CD14-positive monocyte (primary cell): ENCODE measurements at regions not wholly inside any gene's neighbourhood (a gene's known extent, or its start where the extent isn't known, plus 50 kb on each side); places are given as distances from the start of the nearest gene placed in this dataset.

Experiments used
- DNase-seq, 3 donors: peaks; one replicate each; pipeline ENCODE4 v3.0.0-alpha.2; 2011 to 2022
- H2AFZ ChIP-seq: 2 replicates; pipeline ENCODE4 v1.6.0; 2012; ENCODE audit warnings: mild to moderate bottlenecking, low read depth, low read length, inconsistent platforms; ENCODE audit not compliant: insufficient read depth, poor library complexity, severe bottlenecking
- H3K27ac ChIP-seq, 2 donors: 1 replicate in 1 of 2; 2 replicates in 1 of 2; pipeline ENCODE4 v1.5.1; 2012 to 2013; ENCODE audit warnings: low read length in 2 of 2, control low read depth in 1 of 2, inconsistent platforms in 1 of 2, low read depth in 1 of 2, mild to moderate bottlenecking in 1 of 2
- H3K27me3 ChIP-seq, 2 donors: one replicate each; pipeline versions ENCODE4 v1.6.0 to v1.6.1; 2011 to 2013; ENCODE audit warnings: low read length in 2 of 2; ENCODE audit not compliant: control insufficient read depth in 2 of 2, insufficient read depth in 2 of 2
- H3K36me3 ChIP-seq, 2 donors: replicated peaks in 1 of 2; 1 replicate in 1 of 2; 2 replicates in 1 of 2; pipeline versions ENCODE4 v1.5.1 to v1.6.1; 2012 to 2013; ENCODE audit warnings: low read length in 2 of 2, control low read depth in 1 of 2, inconsistent platforms in 1 of 2, mild to moderate bottlenecking in 1 of 2; ENCODE audit not compliant: insufficient read depth in 2 of 2, control insufficient read depth in 1 of 2
- H3K4me1 ChIP-seq, 2 donors: 1 replicate in 1 of 2; 2 replicates in 1 of 2; pipeline versions ENCODE4 v1.5.1 to v1.6.1; 2012 to 2013; ENCODE audit warnings: low read length in 2 of 2, control low read depth in 1 of 2, inconsistent platforms in 1 of 2, mild to moderate bottlenecking in 1 of 2, moderate library complexity in 1 of 2; ENCODE audit not compliant: insufficient read depth in 2 of 2, control insufficient read depth in 1 of 2
- H3K4me2 ChIP-seq: replicated peaks from 2 replicates; pipeline ENCODE3; 2012; ENCODE audit warnings: low read length, moderate library complexity, mild to moderate bottlenecking; ENCODE audit not compliant: poor library complexity, severe bottlenecking; ENCODE audit errors: extremely low read depth
- H3K4me3 ChIP-seq, 3 experiments: fragments of 200-600 bp in 1 of 3; sonication (generic) in 1 of 3; replicated peaks in 1 of 3; 1 replicate in 2 of 3; 2 replicates in 1 of 3; pipeline ENCODE4 v1.5.1; 2011 to 2013; ENCODE audit warnings: low read length in 3 of 3, mild to moderate bottlenecking in 3 of 3, control low read depth in 2 of 3, low read depth in 2 of 3, inconsistent platforms in 1 of 3, moderate library complexity in 1 of 3
- H3K79me2 ChIP-seq: 2 replicates; pipeline ENCODE4 v1.6.0; 2012; ENCODE audit warnings: mild to moderate bottlenecking, control low read depth, inconsistent platforms, low read length, moderate library complexity; ENCODE audit not compliant: insufficient read depth
- H3K9ac ChIP-seq: 2 replicates; pipeline ENCODE4 v1.6.0; 2017; ENCODE audit warnings: low read length, mild to moderate bottlenecking; ENCODE audit not compliant: insufficient read depth, poor library complexity, severe bottlenecking
- H3K9me3 ChIP-seq, 2 donors: replicated peaks in 1 of 2; 1 replicate in 1 of 2; 2 replicates in 1 of 2; pipeline versions ENCODE4 v1.5.1 to v1.6.1; 2012 to 2013; ENCODE audit warnings: low read length in 2 of 2, control low read depth in 1 of 2; ENCODE audit not compliant: control insufficient read depth in 1 of 2, insufficient read depth in 1 of 2
- H4K20me1 ChIP-seq: 2 replicates; pipeline ENCODE4 v1.6.0; 2012; ENCODE audit warnings: mild to moderate bottlenecking, low read length, control low read depth, moderate library complexity; ENCODE audit not compliant: insufficient read depth
- H3K27ac Mint-ChIP-seq, 7 donors: one replicate each; pipeline ENCODE4 v1.8.0; 2020; ENCODE audit warnings: mild to moderate bottlenecking in 7 of 7, mixed read lengths in 7 of 7, moderate library complexity in 6 of 7, inconsistent platforms in 2 of 7
- H3K27me3 Mint-ChIP-seq, 3 donors: one replicate each; pipeline ENCODE4 v1.8.0; 2021 to 2022; ENCODE audit warnings: low read depth in 3 of 3, mild to moderate bottlenecking in 3 of 3, mixed read lengths in 3 of 3, moderate library complexity in 3 of 3, inconsistent platforms in 1 of 3
- H3K36me3 Mint-ChIP-seq, 2 donors: one replicate each; pipeline ENCODE4 v1.8.0; 2020; ENCODE audit warnings: mixed read lengths in 2 of 2, inconsistent platforms in 1 of 2, mild to moderate bottlenecking in 1 of 2
- H3K4me1 Mint-ChIP-seq: one replicate; pipeline ENCODE4 v1.8.0; 2020; ENCODE audit warnings: mild to moderate bottlenecking, mixed read lengths
- H3K4me3 Mint-ChIP-seq, 2 donors: one replicate each; pipeline ENCODE4 v1.8.0; 2020; ENCODE audit warnings: mild to moderate bottlenecking in 2 of 2, mixed read lengths in 2 of 2, moderate library complexity in 1 of 2
- H3K9me3 Mint-ChIP-seq, 7 donors: one replicate each; pipeline ENCODE4 v1.8.0; 2020 to 2022; ENCODE audit warnings: mixed read lengths in 7 of 7, mild to moderate bottlenecking in 6 of 7, moderate library complexity in 6 of 7, inconsistent platforms in 2 of 7
- CTCF ChIP-seq: fragments of 200-600 bp; IDR thresholded peaks from one replicate; pipeline ENCODE4 v1.8.0; 2022; ENCODE audit warnings: antibody characterized with exemption, mild to moderate bottlenecking
- WGBS: methylation state at CpG from one replicate; pipeline ENCODE4 v1.1.5; 2013; ENCODE audit warnings: missing lambda C conversion rate; ENCODE audit not compliant: insufficient coverage; 5-methylcytosine and 5-hydroxymethylcytosine counted together
- intact Hi-C, 2 donors: fragments of 100-400 bp; cut with micrococcal nuclease; formaldehyde crosslinking; loops; one replicate each; pipeline versions ENCODE4 v1.15.0 to v1.15.1; 2023

GRCh38 chr14:97275276-97275675 is 478.1 kb downstream of the VRK1 start:
- intact Hi-C loops = no loop called here
- Histone ChIP-seq H3K4me3 (no peak overlapping the region), H4K20me1 (no peaks in the 10 kb centered on the region), H3K27me3 (peaks cover 2 to 3% of the 10 kb centered on the region in 2 donors), H3K27ac (no peak overlapping the region), H2AFZ (no peak overlapping the region), H3K9ac (no peak overlapping the region), H3K79me2 (no peaks in the 10 kb centered on the region), H3K9me3 (no peaks in the 10 kb centered on the region), H3K36me3 (no peaks in the 10 kb centered on the region), H3K4me1 (no peaks in the 10 kb centered on the region), H3K4me2 (no peak overlapping the region)
- no peak overlapping the region for H3K4me3 Mint-ChIP-seq
- H3K9me3 Mint-ChIP-seq = peaks cover 0 to 3% (median 0%) of the 10 kb centered on the region in 7 donors
- TF ChIP-seq CTCF = no peak
- H3K27me3 Mint-ChIP-seq = peaks cover 14 to 21% (median 17%) of the 10 kb centered on the region in 3 donors
- H3K27ac Mint-ChIP-seq = no peak overlapping the region
- WGBS = 100% methylated on average over 2 of the region's 3 CpGs
- no peak for DNase-seq
- no peaks in the 10 kb centered on the region for H3K36me3 Mint-ChIP-seq
- H3K4me1 Mint-ChIP-seq = peaks cover 6% of the 10 kb centered on the region

- H3K4me3 Mint-ChIP-seq = peak overlapping the region in 1 of 2 donors; percentile 5
- no peak for DNase-seq
- WGBS = 0% methylated on average over 2 of the region's 4 CpGs
Measured at GRCh38 chr14:97276573-97276972, 479.4 kb downstream of the VRK1 start.

More at GRCh38 chr14:97276573-97276972, 479.4 kb downstream of the VRK1 start:
- Histone ChIP-seq H3K4me1 (no peaks in the 10 kb centered on the region), H4K20me1 (no peaks in the 10 kb centered on the region), H3K9me3 (no peaks in the 10 kb centered on the region), H3K9ac (no peak overlapping the region), H3K4me3 (no peak overlapping the region), H3K27me3 (peaks cover 2 to 3% of the 10 kb centered on the region in 2 donors), H3K79me2 (no peaks in the 10 kb centered on the region), H3K4me2 (no peak overlapping the region), H3K36me3 (no peaks in the 10 kb centered on the region), H3K27ac (no peak overlapping the region), H2AFZ (no peak overlapping the region)
- peaks cover 0 to 1% (median 0%) of the 10 kb centered on the region in 7 donors for H3K9me3 Mint-ChIP-seq
- H3K36me3 Mint-ChIP-seq = no peaks in the 10 kb centered on the region
- no peak overlapping the region for H3K27ac Mint-ChIP-seq
- intact Hi-C loops = no loop called here
- TF ChIP-seq CTCF = no peak
- H3K27me3 Mint-ChIP-seq = peaks cover 14 to 20% (median 17%) of the 10 kb centered on the region in 3 donors
- H3K4me1 Mint-ChIP-seq = peaks cover 6% of the 10 kb centered on the region
